NT2/D1 (cell line): ENCODE measurements at regions not wholly inside any gene's neighbourhood (a gene's known extent, or its start where the extent isn't known, plus 50 kb on each side); places are given as distances from the start of the nearest gene placed in this dataset.

ENCODE experiments used
- SUZ12 ChIP-seq: IDR thresholded peaks from 2 replicates; pipeline ENCODE4 v1.6.1; 2011; ENCODE audit not compliant: insufficient read length, insufficient read depth; ENCODE audit errors: extremely low read depth
- YY1 ChIP-seq: IDR thresholded peaks from 2 replicates; pipeline ENCODE4 v1.6.1; 2011; ENCODE audit not compliant: insufficient read length, insufficient read depth
- ZNF274 ChIP-seq: IDR thresholded peaks from 2 replicates; pipeline ENCODE4 v1.6.1; 2011; ENCODE audit warnings: mild to moderate bottlenecking, low read depth, low read length

GRCh38 chr4:18593297-18594002 lies 571.9 kb upstream of the LCORL start:
- TF ChIP-seq YY1 = no peak
- TF ChIP-seq SUZ12 = no peak
- no peak for TF ChIP-seq ZNF274
